IPS-20b (cell line): ENCODE measurements at regions not wholly inside any gene's neighbourhood (a gene's known extent, or its start where the extent isn't known, plus 50 kb on each side); places are given as distances from the start of the nearest gene placed in this dataset.

ENCODE experiments used
- H3K27ac ChIP-seq: one replicate; pipeline ENCODE4 v1.5.1; 2013; ENCODE audit warnings: low read length
- H3K27me3 ChIP-seq: 2 replicates; pipeline ENCODE4 v1.6.1; 2013; ENCODE audit warnings: mild to moderate bottlenecking, low read length, inconsistent platforms; ENCODE audit not compliant: insufficient read depth
- H3K36me3 ChIP-seq: 2 replicates; pipeline ENCODE4 v1.6.1; 2013; ENCODE audit warnings: low read depth, mild to moderate bottlenecking, inconsistent platforms, low read length, moderate library complexity; ENCODE audit not compliant: insufficient read depth
- H3K4me1 ChIP-seq: 2 replicates; pipeline ENCODE4 v1.6.1; 2013; ENCODE audit warnings: mild to moderate bottlenecking, control low read depth, inconsistent platforms, low read length, moderate library complexity; ENCODE audit not compliant: insufficient read depth
- H3K4me3 ChIP-seq: 2 replicates; pipeline ENCODE4 v1.5.1; 2013; ENCODE audit warnings: mild to moderate bottlenecking, low read length, inconsistent platforms
- H3K9ac ChIP-seq: 2 replicates; pipeline ENCODE4 v1.6.1; 2013; ENCODE audit warnings: low read depth, mild to moderate bottlenecking, inconsistent platforms, low read length, moderate library complexity
- H3K9me3 ChIP-seq: 2 replicates; pipeline ENCODE4 v1.6.1; 2013; ENCODE audit warnings: mild to moderate bottlenecking, low read depth, low read length, inconsistent platforms; ENCODE audit not compliant: insufficient read depth

DNA sequence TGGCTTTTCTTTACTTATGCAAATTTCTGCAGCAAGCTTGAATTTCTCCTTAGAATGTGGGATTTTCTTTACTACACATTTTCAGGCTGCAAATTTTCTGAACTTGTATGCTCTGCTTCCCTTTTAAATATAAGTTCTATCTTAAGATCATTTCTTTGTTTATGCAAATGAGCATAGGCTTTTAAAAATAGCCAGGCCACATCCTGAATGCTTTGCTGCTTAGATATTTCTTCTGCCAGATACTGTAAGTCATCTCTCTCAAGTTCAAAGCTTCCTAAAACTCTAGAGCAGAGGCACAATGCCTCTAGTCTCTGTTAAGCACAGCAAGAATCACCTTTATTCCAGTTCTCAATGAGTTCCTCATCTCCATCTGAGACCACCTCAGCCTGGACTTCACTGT is 685.9 kb upstream of the LRRC4C start:
- Histone ChIP-seq H3K4me3 (no peak overlapping the region), H3K4me1 (no peaks in the 10 kb centered on the region), H3K27me3 (no peaks in the 10 kb centered on the region), H3K9me3 (peaks cover 43% of the 10 kb centered on the region), H3K36me3 (no peaks in the 10 kb centered on the region; the same call in 1 of the 2 replicates), H3K9ac (no peak overlapping the region), H3K27ac (no peak overlapping the region)

DNA sequence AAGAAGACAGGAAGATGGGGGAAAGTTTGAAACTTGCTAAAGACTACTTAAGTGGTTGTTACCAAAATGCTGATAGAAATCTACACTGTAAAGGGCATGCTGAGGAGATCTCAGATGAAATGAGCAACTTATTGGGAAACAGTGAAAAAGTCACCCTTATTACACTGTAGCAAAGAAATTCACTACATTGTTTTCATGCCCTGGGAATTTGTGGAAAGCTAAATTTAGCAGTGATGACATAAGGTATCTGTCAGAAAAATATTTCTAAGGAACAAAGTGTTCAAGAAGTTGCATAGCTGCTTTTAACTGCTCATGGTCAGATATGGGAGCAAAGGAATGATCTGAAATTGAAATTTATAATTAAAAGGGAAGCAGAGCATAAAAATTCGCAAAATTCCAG is 702.4 kb upstream of the LRRC4C start:
- Histone ChIP-seq H3K27me3 (no peaks in the 10 kb centered on the region), H3K4me3 (no peak overlapping the region), H3K4me1 (no peaks in the 10 kb centered on the region), H3K36me3 (no peaks in the 10 kb centered on the region), H3K9me3 (no peaks in the 10 kb centered on the region; the same call in none of the 2 replicates), H3K27ac (no peak overlapping the region), H3K9ac (no peak overlapping the region)

DNA sequence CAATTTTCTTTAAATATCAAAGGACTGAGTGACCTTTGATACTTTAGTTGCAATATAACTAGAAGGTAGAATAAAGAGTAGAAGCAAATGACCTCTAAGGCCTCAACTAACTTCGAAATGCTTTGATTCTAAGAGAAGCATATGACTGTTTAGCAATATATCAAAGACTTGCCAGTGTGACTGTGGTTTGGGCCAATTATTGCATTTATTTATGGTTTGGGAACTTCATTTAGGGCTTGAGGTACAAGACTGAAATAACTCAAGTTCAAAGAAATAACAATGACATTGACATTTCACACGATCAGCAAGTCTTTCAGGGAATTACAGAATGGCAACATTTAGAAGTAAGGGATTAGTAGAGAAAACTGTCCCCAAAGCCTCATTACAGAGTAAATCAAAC is 709.7 kb upstream of the LRRC4C start:
- Histone ChIP-seq H3K4me3 (no peak overlapping the region), H3K27ac (no peak overlapping the region), H3K4me1 (no peaks in the 10 kb centered on the region)

DNA sequence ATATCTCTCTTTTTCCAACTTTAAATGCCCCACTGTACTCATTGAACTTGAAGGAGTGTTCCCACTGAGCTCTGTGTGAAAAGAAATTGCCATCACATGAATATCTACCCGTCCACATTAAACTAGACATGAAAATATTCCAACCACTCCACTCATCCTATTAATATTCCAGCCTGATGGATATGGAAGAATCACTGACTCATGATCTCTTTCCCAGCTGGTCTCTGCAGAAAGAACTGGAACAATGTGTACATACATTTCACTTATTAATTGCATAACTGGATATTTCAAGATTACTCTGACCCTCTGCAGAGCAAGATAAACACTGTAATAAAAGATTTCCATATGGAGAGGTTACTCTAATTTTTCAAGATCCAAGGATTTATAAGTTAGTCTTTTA is 711.1 kb upstream of the LRRC4C start:
- H3K9me3 ChIP-seq, result no peaks in the 10 kb centered on the region

More for the DNA sequence above, 709.7 kb upstream of the LRRC4C start:
- Histone ChIP-seq H3K9ac (no peak overlapping the region), H3K36me3 (no peaks in the 10 kb centered on the region), H3K9me3 (no peaks in the 10 kb centered on the region), H3K27me3 (no peaks in the 10 kb centered on the region)

DNA sequence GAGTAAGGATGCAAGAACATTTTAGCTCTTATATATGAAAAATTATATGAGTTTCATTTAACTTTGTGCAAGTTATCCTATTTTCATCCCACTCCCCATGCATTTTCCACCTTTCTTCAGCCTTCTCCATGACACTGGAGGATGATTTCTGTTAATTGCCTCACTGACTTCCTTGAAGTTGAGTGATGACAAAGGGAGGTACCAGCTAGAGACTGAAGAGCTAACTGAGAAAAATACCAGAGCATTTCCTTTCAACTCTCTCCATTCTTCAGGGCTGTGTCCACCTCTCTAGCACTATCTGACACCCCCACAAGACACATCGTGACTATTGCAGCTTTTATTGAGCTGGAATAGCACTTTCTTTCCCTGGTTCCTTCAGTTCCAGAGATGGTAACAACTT is 711.6 kb upstream of the LRRC4C start:
- Histone ChIP-seq H3K4me1 (no peaks in the 10 kb centered on the region), H3K36me3 (no peaks in the 10 kb centered on the region), H3K9me3 (no peaks in the 10 kb centered on the region), H3K9ac (no peak overlapping the region), H3K27ac (no peak overlapping the region), H3K4me3 (no peak overlapping the region), H3K27me3 (no peaks in the 10 kb centered on the region)

More for the DNA sequence above, 711.1 kb upstream of the LRRC4C start:
- H3K4me3 ChIP-seq, result no peak overlapping the region
- no peak overlapping the region for H3K27ac ChIP-seq
- no peaks in the 10 kb centered on the region for H3K27me3 ChIP-seq
- no peaks in the 10 kb centered on the region for H3K36me3 ChIP-seq
- no peaks in the 10 kb centered on the region for H3K4me1 ChIP-seq
- no peak overlapping the region for H3K9ac ChIP-seq

DNA sequence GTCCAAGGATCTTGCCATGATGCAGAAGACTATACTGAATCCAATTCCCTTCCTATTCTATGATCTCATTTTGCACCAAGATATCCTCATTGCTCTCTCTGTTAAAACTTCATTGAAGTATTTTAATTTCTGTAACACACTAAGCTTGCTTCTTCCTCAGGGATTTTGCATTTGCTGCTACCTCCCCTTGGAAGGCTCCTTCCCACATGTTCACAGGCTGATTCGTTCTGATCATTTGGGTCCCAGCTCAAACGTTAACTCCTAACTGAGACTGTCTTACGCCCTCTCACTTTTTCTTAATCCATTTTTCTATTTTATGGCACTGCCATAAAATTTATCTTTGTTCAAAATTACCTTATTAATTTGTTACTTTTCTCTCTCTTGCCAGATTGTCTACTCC is 713.0 kb upstream of the LRRC4C start:
- no peak overlapping the region for H3K27ac ChIP-seq
- H3K4me1 ChIP-seq, result no peaks in the 10 kb centered on the region
- H3K9me3 ChIP-seq, result no peaks in the 10 kb centered on the region
- no peak overlapping the region for H3K4me3 ChIP-seq
- no peak overlapping the region for H3K9ac ChIP-seq
- no peaks in the 10 kb centered on the region for H3K27me3 ChIP-seq
- no peaks in the 10 kb centered on the region for H3K36me3 ChIP-seq

DNA sequence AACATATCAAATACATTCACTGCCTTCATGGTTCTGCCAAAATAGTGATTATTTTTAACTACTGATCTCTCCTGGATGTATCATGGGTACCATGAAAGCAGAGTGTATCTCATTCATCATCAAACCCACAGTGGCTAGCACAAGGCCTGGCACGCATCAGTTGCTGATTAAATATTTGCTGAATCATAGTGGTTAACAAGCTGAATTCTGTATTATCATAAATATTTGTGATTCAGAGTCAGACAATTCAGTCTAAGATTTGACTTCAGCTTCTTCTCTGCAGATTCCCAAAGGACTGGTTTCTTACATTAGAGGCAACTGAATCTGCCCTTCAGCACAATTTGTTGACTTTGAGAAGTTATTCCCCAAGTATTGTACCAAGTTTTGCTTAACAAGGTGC is 715.8 kb upstream of the LRRC4C start:
- no peak overlapping the region for H3K4me3 ChIP-seq
- H3K27ac ChIP-seq, result no peak overlapping the region
- no peaks in the 10 kb centered on the region for H3K9me3 ChIP-seq
- no peaks in the 10 kb centered on the region for H3K27me3 ChIP-seq
- no peaks in the 10 kb centered on the region for H3K36me3 ChIP-seq
- no peak overlapping the region for H3K9ac ChIP-seq
- no peaks in the 10 kb centered on the region for H3K4me1 ChIP-seq

DNA sequence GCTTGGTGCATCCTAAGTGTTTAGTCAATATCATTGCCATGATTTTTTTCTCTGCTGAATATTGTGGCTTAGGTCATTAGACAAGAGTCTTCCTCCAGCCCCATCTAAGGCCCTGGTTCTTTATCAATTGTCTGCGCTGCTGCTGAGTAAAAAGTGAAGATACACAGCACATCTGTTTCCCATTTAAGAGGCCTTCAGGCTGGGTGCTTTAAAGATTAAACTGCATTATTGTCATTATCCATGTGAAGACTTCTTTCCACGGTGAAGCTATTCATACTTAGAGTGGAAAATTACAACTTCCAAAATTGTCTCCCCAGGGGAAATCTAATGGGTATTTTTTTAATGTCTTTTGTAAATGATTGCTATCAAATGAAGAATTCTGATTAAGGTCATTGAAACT is 719.8 kb upstream of the LRRC4C start:
- no peaks in the 10 kb centered on the region for H3K36me3 ChIP-seq

DNA sequence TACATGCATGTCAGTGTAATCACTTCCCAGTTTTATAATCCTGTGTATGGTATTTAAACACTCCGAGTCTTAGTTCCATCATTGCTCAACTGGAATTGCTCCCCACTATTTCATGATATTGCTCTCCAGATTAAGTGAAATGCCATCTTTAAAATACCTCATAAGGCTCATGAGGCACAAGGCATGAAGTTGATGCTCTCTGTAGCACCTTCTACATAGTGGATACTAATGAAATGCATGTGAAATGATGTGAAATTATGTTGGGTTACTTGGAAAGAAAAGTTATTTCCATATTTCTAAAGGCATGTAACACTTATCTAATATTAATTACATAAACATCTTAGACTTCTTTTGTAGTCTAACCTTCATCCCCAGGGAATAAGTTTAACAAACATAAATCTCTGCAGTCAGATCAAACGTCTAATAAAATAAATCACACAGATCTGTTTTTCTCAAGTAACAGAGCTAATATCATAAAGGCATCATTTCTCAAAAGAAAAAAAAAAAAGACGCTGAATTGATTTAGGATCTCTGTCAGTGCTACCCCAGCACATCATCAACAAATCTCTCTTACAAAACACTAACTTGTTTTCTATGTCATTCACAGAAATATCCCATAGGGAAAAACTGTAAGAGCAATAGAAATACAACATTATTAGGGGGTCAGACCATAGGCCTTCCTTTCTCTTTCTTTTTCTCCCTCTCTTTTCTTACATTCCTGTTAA is 736.0 kb upstream of the LRRC4C start:
- no peaks in the 10 kb centered on the region; the same call in 1 of the 2 replicates for H3K9me3 ChIP-seq
- no peak overlapping the region for H3K9ac ChIP-seq
- H3K4me3 ChIP-seq, result no peak overlapping the region
- H3K27me3 ChIP-seq, result no peaks in the 10 kb centered on the region
- H3K27ac ChIP-seq, result no peak overlapping the region
- H3K36me3 ChIP-seq, result no peaks in the 10 kb centered on the region
- no peaks in the 10 kb centered on the region for H3K4me1 ChIP-seq

More for the DNA sequence above, 719.8 kb upstream of the LRRC4C start:
- Histone ChIP-seq H3K9ac (no peak overlapping the region), H3K27me3 (no peaks in the 10 kb centered on the region), H3K27ac (no peak overlapping the region), H3K4me1 (no peaks in the 10 kb centered on the region), H3K4me3 (no peak overlapping the region), H3K9me3 (no peaks in the 10 kb centered on the region)

DNA sequence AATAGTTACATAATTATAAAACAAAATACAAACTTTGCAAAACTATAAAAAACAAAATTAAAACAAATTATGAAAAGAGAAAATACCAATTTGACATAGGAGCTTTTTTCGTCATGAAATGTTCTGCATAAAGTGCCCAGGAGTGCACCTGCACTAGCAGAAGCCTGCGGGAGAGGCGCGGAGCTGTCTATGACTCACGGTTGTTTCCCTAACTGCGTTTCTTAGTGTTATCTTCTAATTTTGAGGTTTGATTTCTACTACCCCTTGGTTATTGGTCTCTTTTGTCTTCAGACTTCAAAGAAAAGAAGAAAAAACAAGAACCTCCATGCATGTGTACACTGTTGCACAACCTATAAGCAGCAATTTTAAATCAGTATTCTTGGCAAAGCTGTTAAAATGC is 740.9 kb upstream of the LRRC4C start:
- no peak overlapping the region for H3K4me3 ChIP-seq
- H3K4me1 ChIP-seq, result no peaks in the 10 kb centered on the region
- H3K27me3 ChIP-seq, result no peaks in the 10 kb centered on the region
- no peak overlapping the region for H3K9ac ChIP-seq
- no peak overlapping the region for H3K27ac ChIP-seq
- no peaks in the 10 kb centered on the region; the same call in 1 of the 2 replicates for H3K9me3 ChIP-seq
- no peaks in the 10 kb centered on the region for H3K36me3 ChIP-seq

DNA sequence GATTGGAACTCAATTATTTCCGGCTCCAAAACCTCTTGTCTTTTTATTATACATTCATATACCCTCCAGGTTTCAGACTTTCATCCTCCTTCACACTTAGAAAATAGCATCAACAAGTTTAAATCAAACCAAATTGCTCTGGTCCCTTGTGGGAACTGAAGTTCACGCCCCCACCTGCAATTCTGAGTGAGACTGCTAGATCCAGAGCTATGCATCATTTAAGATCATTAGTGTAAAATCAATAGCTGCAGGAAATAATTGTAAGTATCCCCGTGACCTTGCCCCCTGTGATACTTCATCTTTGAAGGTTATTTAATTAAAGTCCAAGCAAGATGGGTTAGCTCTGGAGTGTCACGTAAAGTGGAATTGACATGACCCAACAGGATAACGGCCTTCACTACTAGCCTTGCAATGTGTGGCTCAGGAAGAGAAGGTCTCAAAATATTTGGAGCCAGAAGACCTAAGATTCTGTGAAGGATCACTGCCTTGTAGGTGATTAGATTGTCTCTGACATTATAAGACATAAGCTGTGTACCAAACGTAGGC is 742.2 kb upstream of the LRRC4C start:
- Histone ChIP-seq H3K27me3 (no peaks in the 10 kb centered on the region), H3K9me3 (no peaks in the 10 kb centered on the region; the same call in 1 of the 2 replicates), H3K4me3 (no peak overlapping the region), H3K4me1 (no peaks in the 10 kb centered on the region), H3K27ac (no peak overlapping the region), H3K9ac (no peak overlapping the region), H3K36me3 (no peaks in the 10 kb centered on the region)

DNA sequence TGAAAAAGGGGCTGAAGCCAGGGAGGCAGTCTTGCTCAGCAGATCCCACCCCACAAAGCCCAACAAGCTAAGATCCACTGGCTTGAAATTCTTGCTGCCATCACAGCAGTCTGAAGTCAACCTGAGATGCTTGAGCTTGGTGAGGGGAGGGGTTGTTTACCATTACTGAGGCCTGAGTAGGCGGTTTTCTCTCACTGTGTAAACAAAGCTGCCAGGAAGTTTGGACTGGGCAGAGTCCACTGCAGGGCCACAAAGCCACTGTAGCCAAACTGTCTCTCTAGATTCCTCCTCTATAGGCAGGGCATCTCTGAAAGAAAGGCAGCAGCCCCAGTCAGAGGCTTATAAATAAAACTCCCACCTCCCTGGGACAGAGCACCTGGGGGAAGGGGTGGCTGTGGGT is 746.1 kb upstream of the LRRC4C start:
- H3K9ac ChIP-seq, result no peak overlapping the region
- H3K36me3 ChIP-seq, result no peaks in the 10 kb centered on the region
- no peak overlapping the region for H3K27ac ChIP-seq
- no peaks in the 10 kb centered on the region for H3K9me3 ChIP-seq
- no peaks in the 10 kb centered on the region for H3K27me3 ChIP-seq
- H3K4me3 ChIP-seq, result no peak overlapping the region
- no peaks in the 10 kb centered on the region for H3K4me1 ChIP-seq
